Mesendoderm (in vitro differentiated cells): ENCODE measurements at regions not wholly inside any gene's neighbourhood (a gene's known extent, or its start where the extent isn't known, plus 50 kb on each side); places are given as distances from the start of the nearest gene placed in this dataset.
"Not testable (repeated sequence)": the region's sequence is repeated elsewhere in the genome, so short reads cannot be mapped to it uniquely, and the experiment has no call there.

ENCODE experiments used
- DNase-seq: peaks from one replicate; pipeline ENCODE4 v3.0.0; 2013
- H2AK5ac ChIP-seq: 2 replicates; pipeline ENCODE4 v1.6.1; 2013; ENCODE audit warnings: low read length, inconsistent platforms
- H2BK120ac ChIP-seq: 2 replicates; pipeline ENCODE4 v1.6.1; 2013; ENCODE audit warnings: low read depth, mild to moderate bottlenecking, low read length, moderate library complexity, mixed read lengths
- H2BK15ac ChIP-seq: replicated peaks from 2 replicates; pipeline ENCODE4 v1.6.1; 2013; ENCODE audit warnings: low read depth, mild to moderate bottlenecking, moderate library complexity
- H2BK5ac ChIP-seq: 2 replicates; pipeline ENCODE4 v1.6.1; 2013; ENCODE audit warnings: low read length, inconsistent platforms
- H3K18ac ChIP-seq: 2 replicates; pipeline ENCODE4 v1.6.1; 2013; ENCODE audit warnings: mild to moderate bottlenecking, low read length, mixed read lengths
- H3K23ac ChIP-seq: one replicate; pipeline ENCODE4 v1.6.1; 2013; ENCODE audit warnings: low read length
- H3K27ac ChIP-seq: 2 replicates; pipeline ENCODE4 v1.5.1; 2013; ENCODE audit warnings: low read depth, mild to moderate bottlenecking, inconsistent platforms, low read length, moderate library complexity
- H3K27me3 ChIP-seq: 2 replicates; pipeline ENCODE4 v1.6.1; 2013; ENCODE audit warnings: low read length, control low read depth, mild to moderate bottlenecking, inconsistent platforms; ENCODE audit not compliant: insufficient read depth, poor library complexity
- H3K36me3 ChIP-seq: 2 replicates; pipeline ENCODE4 v1.6.1; 2013; ENCODE audit warnings: low read length, inconsistent platforms; ENCODE audit not compliant: control insufficient read depth, insufficient read depth
- H3K4ac ChIP-seq: one replicate; pipeline ENCODE4 v1.6.1; 2013; ENCODE audit warnings: low read depth, mild to moderate bottlenecking, low read length, moderate library complexity
- H3K4me1 ChIP-seq: 2 replicates; pipeline ENCODE4 v1.6.1; 2013; ENCODE audit warnings: low read depth, low read length, inconsistent platforms; ENCODE audit not compliant: control insufficient read depth
- H3K4me2 ChIP-seq: 2 replicates; pipeline ENCODE4 v1.6.1; 2013; ENCODE audit warnings: low read length
- H3K4me3 ChIP-seq: 2 replicates; pipeline ENCODE4 v1.5.1; 2013; ENCODE audit warnings: mild to moderate bottlenecking, low read length
- H3K56ac ChIP-seq: one replicate; pipeline ENCODE4 v1.6.1; 2013; ENCODE audit warnings: low read length
- H3K79me1 ChIP-seq: 2 replicates; pipeline ENCODE4 v1.6.1; 2013; ENCODE audit warnings: low read length, inconsistent platforms
- H3K79me2 ChIP-seq: 2 replicates; pipeline ENCODE4 v1.6.1; 2013; ENCODE audit warnings: mild to moderate bottlenecking, low read length; ENCODE audit not compliant: control insufficient read depth, insufficient read depth
- H3K9ac ChIP-seq: 2 replicates; pipeline ENCODE4 v1.6.1; 2013; ENCODE audit warnings: low read length, inconsistent platforms
- H4K5ac ChIP-seq: one replicate; pipeline ENCODE4 v1.6.1; 2013; ENCODE audit warnings: low read length
- H4K8ac ChIP-seq: one replicate; pipeline ENCODE4 v1.6.1; 2013; ENCODE audit warnings: low read depth, mild to moderate bottlenecking, control low read depth, low read length, moderate library complexity
- WGBS: extraction: QIAGEN DNeasy Blood & Tissue Kit; methylation state at CpG from one replicate; pipeline ENCODE4 v1.1.7; 2013; ENCODE audit warnings: low lambda C conversion rate, missing lambda C conversion rate; ENCODE audit not compliant: insufficient coverage; ENCODE audit errors: extremely low coverage; 5-methylcytosine and 5-hydroxymethylcytosine counted together

DNA sequence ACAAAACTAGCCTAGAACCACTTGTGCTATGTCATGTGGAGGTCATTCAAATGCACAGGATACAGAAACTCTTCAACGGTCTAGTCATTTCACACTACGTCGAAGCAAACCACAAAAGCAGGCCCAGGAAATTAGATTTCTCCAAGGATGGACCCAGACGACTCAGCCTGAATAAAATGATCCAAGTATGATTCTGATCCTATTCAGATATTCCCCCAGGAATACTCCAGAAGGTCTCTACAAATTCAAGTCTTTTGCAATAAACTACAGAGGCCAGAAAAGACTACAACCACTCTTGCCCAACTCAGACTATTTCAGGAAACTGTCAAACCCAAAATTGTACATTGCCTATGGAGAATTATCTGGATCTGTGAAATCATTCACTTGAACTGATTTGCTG lies 422.5 kb downstream of the METTL4 start:
- Histone ChIP-seq H3K79me2 (no peaks in the 10 kb centered on the region), H3K27me3 (no peaks in the 10 kb centered on the region), H3K56ac (no peak overlapping the region), H3K4me3 (no peak overlapping the region), H3K36me3 (no peaks in the 10 kb centered on the region), H4K8ac (no peak overlapping the region), H3K4me1 (no peaks in the 10 kb centered on the region), H4K5ac (no peak overlapping the region), H3K4me2 (no peak overlapping the region), H2BK15ac (no peak overlapping the region), H3K23ac (no peak overlapping the region), H3K79me1 (no peaks in the 10 kb centered on the region), H2BK120ac (no peak overlapping the region), H2BK5ac (no peak overlapping the region), H3K18ac (no peak overlapping the region), H3K4ac (no peak overlapping the region), H3K27ac (no peak overlapping the region), H2AK5ac (no peak overlapping the region), H3K9ac (no peak overlapping the region)
- no peak for DNase-seq
- WGBS: no CpG with 5 or more reads among the region's 4 CpGs

DNA sequence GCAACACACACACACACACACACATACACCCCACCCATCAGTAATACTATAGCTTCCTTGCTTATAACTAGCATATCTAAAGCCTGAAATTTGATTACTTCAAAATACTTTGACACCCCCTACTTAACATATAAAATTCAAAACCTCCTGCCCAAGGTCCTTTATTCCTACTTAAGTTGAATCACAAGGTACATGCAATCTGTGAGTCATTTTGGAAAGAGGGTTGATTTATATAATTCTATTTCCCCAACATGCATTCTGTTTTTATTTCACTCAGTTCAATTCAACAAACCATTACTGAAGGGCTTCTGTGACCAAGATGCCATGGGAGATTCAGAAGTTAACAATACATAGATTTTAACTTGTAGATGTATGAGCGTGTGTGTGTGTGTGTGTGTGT lies 420.7 kb downstream of the METTL4 start:
- no peak overlapping the region for H2AK5ac ChIP-seq
- H3K4ac ChIP-seq: no peak overlapping the region
- no peak overlapping the region for H2BK5ac ChIP-seq
- H3K27me3 ChIP-seq: no peaks in the 10 kb centered on the region
- no peak overlapping the region for H3K9ac ChIP-seq
- H3K18ac ChIP-seq: no peak overlapping the region
- H4K5ac ChIP-seq: no peak overlapping the region
- H3K4me1 ChIP-seq: no peaks in the 10 kb centered on the region
- H2BK120ac ChIP-seq: no peak overlapping the region
- no peak overlapping the region for H3K56ac ChIP-seq
- no peaks in the 10 kb centered on the region for H3K36me3 ChIP-seq
- H3K79me1 ChIP-seq: no peaks in the 10 kb centered on the region
- H3K4me3 ChIP-seq: no peak overlapping the region
- no peak overlapping the region for H3K27ac ChIP-seq
- H4K8ac ChIP-seq: no peak overlapping the region
- no CpG with 5 or more reads among the region's 1 CpG for WGBS
- DNase-seq: no peak
- H2BK15ac ChIP-seq: no peak overlapping the region
- H3K79me2 ChIP-seq: no peaks in the 10 kb centered on the region
- H3K23ac ChIP-seq: no peak overlapping the region
- no peak overlapping the region for H3K4me2 ChIP-seq

DNA sequence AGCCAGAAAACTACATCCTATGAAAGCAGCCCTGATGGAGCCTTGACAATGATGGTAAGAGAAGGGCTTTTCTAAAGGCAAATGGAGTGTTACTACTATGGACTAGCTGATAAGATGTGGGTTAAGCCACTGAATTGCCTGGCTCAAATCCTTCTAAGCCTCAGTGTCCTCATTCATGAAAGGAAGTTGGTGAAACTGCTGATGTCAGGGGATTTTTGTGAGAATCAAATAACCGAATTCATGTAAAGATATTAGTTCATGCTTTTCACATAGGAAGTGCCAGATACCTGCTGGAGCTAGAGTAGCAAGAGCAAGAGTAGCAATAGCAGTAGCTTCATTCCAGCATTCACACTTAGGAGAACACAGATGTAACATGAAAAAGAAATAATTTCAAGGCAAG lies 417.0 kb downstream of the METTL4 start:
- Histone ChIP-seq H3K56ac (no peak overlapping the region), H4K5ac (no peak overlapping the region), H3K4me1 (no peaks in the 10 kb centered on the region), H4K8ac (no peak overlapping the region), H3K9ac (no peak overlapping the region), H3K79me2 (no peaks in the 10 kb centered on the region), H2BK5ac (no peak overlapping the region), H2AK5ac (no peak overlapping the region), H3K27me3 (no peaks in the 10 kb centered on the region), H3K18ac (no peak overlapping the region), H3K23ac (no peak overlapping the region), H3K36me3 (no peaks in the 10 kb centered on the region), H3K4ac (no peak overlapping the region), H2BK15ac (no peak overlapping the region), H3K27ac (no peak overlapping the region), H3K79me1 (no peaks in the 10 kb centered on the region), H3K4me3 (no peak overlapping the region), H2BK120ac (no peak overlapping the region), H3K4me2 (no peak overlapping the region)
- no peak for DNase-seq
- WGBS: no CpG with 5 or more reads among the region's 1 CpG

DNA sequence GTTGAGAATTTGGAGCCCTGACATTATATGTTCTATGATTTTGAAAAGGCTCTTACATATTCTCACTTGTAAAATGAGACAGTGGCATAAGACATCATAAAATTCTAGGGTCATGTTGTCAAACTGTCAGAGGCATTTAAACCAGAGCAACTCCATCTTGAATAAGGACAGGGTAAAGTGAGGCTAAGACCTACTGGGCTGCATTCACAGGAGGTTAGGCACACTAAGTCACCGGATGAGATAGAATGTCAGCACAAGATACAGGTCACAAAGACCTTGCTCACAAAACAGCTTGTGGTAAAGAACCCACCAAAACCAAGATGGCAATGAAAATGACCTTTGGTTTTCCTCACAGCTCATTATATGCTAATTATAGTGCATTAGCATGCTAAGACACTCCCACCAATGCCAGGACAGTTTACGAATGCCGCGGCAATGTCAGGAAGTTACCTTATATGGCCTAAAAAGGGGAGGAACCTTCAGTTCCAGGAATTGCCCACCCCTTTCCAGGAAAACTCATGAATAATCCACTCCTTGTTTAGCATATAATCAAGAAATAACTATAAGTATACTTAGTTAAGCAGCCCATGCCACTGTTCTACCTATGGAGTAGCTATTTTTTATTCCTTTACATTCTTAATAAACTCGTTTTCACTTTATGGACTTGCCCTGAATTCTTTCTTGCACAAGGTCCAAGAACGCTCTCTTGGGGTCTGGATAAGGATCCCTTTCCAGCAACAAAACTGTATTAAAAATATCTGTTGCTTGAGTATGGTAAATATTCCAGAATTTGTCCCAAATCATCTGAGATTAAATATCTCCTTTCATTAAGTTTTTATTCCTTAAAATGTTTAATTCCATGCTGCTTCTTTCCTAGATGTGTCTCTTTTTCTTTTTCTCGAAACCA lies 406.4 kb downstream of the METTL4 start:
- H3K79me1 ChIP-seq: no peaks in the 10 kb centered on the region
- H3K79me2 ChIP-seq: no peaks in the 10 kb centered on the region
- no peak overlapping the region for H2AK5ac ChIP-seq
- H3K23ac ChIP-seq: no peak overlapping the region
- H3K27ac ChIP-seq: no peak overlapping the region
- no peak overlapping the region for H3K4me2 ChIP-seq
- no peak overlapping the region for H2BK120ac ChIP-seq
- H3K27me3 ChIP-seq: no peaks in the 10 kb centered on the region
- WGBS: no CpG with 5 or more reads among the region's 7 CpGs
- H3K36me3 ChIP-seq: no peaks in the 10 kb centered on the region
- no peak overlapping the region for H2BK15ac ChIP-seq
- H3K4me3 ChIP-seq: no peak overlapping the region
- no peak for DNase-seq
- H3K18ac ChIP-seq: no peak overlapping the region
- H2BK5ac ChIP-seq: no peak overlapping the region
- no peak overlapping the region for H3K56ac ChIP-seq
- H3K4me1 ChIP-seq: no peaks in the 10 kb centered on the region
- H3K9ac ChIP-seq: no peak overlapping the region
- no peak overlapping the region for H4K8ac ChIP-seq
- H3K4ac ChIP-seq: no peak overlapping the region
- no peak overlapping the region for H4K5ac ChIP-seq

DNA sequence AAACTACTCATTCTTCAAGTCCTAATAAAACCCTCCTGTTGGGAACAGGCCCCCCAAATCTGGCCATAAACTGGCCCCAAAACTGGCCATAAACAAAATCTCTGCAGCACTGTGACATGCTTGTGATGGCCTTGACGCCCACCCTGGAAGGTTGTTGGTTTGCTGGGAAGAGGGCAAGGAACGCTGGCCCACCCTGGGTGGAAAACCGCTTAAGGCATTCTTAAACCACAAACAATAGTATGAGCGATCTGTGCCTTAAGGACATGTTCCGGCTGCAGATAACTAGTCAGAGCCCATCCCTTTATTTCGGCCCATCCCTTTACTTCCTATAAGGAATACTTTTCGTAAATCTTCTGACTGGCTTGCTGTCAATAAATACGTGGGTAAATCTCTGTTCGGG lies 404.4 kb downstream of the METTL4 start:
- not testable (repeated sequence) for H2BK15ac ChIP-seq, H2BK5ac ChIP-seq, H3K18ac ChIP-seq, H3K79me2 ChIP-seq, H2BK120ac ChIP-seq, DNase-seq, H3K4me3 ChIP-seq, H3K4me1 ChIP-seq, H3K56ac ChIP-seq, H3K9ac ChIP-seq, H4K5ac ChIP-seq, H3K27me3 ChIP-seq, H3K4me2 ChIP-seq, H3K23ac ChIP-seq, H3K4ac ChIP-seq, H3K36me3 ChIP-seq, H2AK5ac ChIP-seq, H3K27ac ChIP-seq, H3K79me1 ChIP-seq, H4K8ac ChIP-seq
- no CpG with 5 or more reads among the region's 9 CpGs for WGBS

DNA sequence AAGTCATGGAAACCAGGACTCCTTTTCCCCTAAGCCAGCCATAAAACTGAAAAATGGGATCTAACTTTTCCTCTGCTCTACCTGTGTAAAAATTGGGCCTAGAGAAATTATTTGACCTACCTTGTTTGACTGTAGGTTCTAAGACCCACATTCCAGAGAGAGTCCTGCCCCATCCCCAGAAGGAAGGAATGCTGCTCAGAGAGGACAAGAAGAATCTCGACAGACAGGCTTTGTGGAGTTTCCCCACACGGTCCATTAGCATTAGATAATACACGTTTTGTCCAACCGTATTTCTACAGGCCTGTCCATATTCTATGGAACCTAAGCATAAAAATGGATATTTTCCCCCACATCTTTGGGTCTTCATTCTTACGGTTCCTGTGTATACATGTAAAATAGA lies 403.3 kb downstream of the METTL4 start:
- no peaks in the 10 kb centered on the region for H3K79me1 ChIP-seq
- H2BK15ac ChIP-seq: no peak overlapping the region
- no peak overlapping the region for H3K4me3 ChIP-seq
- no peak overlapping the region for H3K56ac ChIP-seq
- no peaks in the 10 kb centered on the region for H3K79me2 ChIP-seq
- no peak for DNase-seq
- no peaks in the 10 kb centered on the region for H3K4me1 ChIP-seq
- H3K4ac ChIP-seq: no peak overlapping the region
- H3K23ac ChIP-seq: no peak overlapping the region
- H2AK5ac ChIP-seq: no peak overlapping the region
- H3K4me2 ChIP-seq: no peak overlapping the region
- no peak overlapping the region for H2BK120ac ChIP-seq
- WGBS: no CpG with 5 or more reads among the region's 5 CpGs
- no peak overlapping the region for H2BK5ac ChIP-seq
- H3K27me3 ChIP-seq: no peaks in the 10 kb centered on the region
- no peaks in the 10 kb centered on the region for H3K36me3 ChIP-seq
- H3K27ac ChIP-seq: no peak overlapping the region
- no peak overlapping the region for H3K18ac ChIP-seq
- H3K9ac ChIP-seq: no peak overlapping the region
- H4K5ac ChIP-seq: no peak overlapping the region
- H4K8ac ChIP-seq: no peak overlapping the region
